Heart right ventricle (tissue), 16 donors: ENCODE measurements at regions not wholly inside any gene's neighbourhood (a gene's known extent, or its start where the extent isn't known, plus 50 kb on each side); places are given as distances from the start of the nearest gene placed in this dataset.

Experiments used
- ATAC-seq, 8 donors: fragments of 200-7000 bp; cut with Tn5 transposase; one replicate each; pipeline ENCODE4 v1.9.1; 2020; ENCODE audit warnings: mild to moderate bottlenecking in 8 of 8, moderate library complexity in 8 of 8, moderate number of reproducible peaks in 1 of 8
- DNase-seq, 2 donors: peaks; one replicate each; pipeline ENCODE4 v3.0.0-alpha.2; 2020
- H3K27ac ChIP-seq, 10 donors: fragments of 200-600 bp; sonication (generic) in 2 of 10; one replicate each; pipeline versions ENCODE4 v1.5.0 to v1.8.0; 2020 to 2022; ENCODE audit warnings: mild to moderate bottlenecking in 3 of 10
- H3K27me3 ChIP-seq, 7 donors: fragments of 200-600 bp; one replicate each; pipeline ENCODE4 v1.8.0; 2021 to 2022; ENCODE audit warnings: mild to moderate bottlenecking in 2 of 7
- H3K36me3 ChIP-seq, 9 donors: fragments of 200-600 bp; sonication (generic) in 1 of 9; one replicate each; pipeline versions ENCODE4 v1.5.0 to v1.8.0; 2020 to 2022; ENCODE audit warnings: mild to moderate bottlenecking in 2 of 9
- H3K4me1 ChIP-seq, 9 donors: fragments of 200-600 bp; sonication (generic) in 1 of 9; one replicate each; pipeline versions ENCODE4 v1.5.0 to v1.8.0; 2020 to 2022; ENCODE audit warnings: mild to moderate bottlenecking in 4 of 9
- H3K4me3 ChIP-seq, 10 donors: fragments of 200-600 bp; sonication (generic) in 2 of 10; one replicate each; pipeline versions ENCODE4 v1.5.0 to v1.8.0; 2020 to 2022; ENCODE audit warnings: mild to moderate bottlenecking in 7 of 10, moderate library complexity in 2 of 10
- H3K9me3 ChIP-seq, 11 donors: fragments of 200-600 bp in 10 of 11; sonication (generic) in 2 of 11; one replicate each; pipeline versions ENCODE4 v1.5.0 to v1.8.0; 2013 to 2022; ENCODE audit warnings: mild to moderate bottlenecking in 2 of 11, control low read depth in 1 of 11, moderate library complexity in 1 of 11
- CTCF ChIP-seq, 9 donors: fragments of 200-600 bp; sonication (generic) in 2 of 9; IDR thresholded peaks; one replicate each; pipeline versions ENCODE4 v1.5.0 to v1.8.0; 2021 to 2022; ENCODE audit warnings: antibody characterized with exemption in 9 of 9, mild to moderate bottlenecking in 5 of 9, moderate library complexity in 1 of 9
- whole genome bisulfite sequencing, 2 donors: extraction: QIAGEN DNeasy Blood & Tissue Kit; methylation state at CpG; one replicate each; pipeline ENCODE4 v1.1.7; 2013; ENCODE audit warnings: inconsistent platforms in 1 of 2; 5-methylcytosine and 5-hydroxymethylcytosine counted together
- intact Hi-C, 10 donors: fragments of 100-400 bp; cut with DNase I; formaldehyde crosslinking; loops; one replicate each; pipeline versions ENCODE4 v1.11.1 to v1.14.2; 2022
- donor health status: Arrhythmogenic right ventricular cardiomyopathy.
- donor health status: ischemic (EF 13 %, LVEDD 7.1; RV severe dilation, severe dysfunction).
- donor health status: healthy with polysubstance abuse.
- donor health status: DM: no; HTN: yes; CAD: no.
- donor health status: DM: no; HTN: no; CAD: no.
- donor health status: ischemic (EF 25% LVEDD 6.9; RV normal size, moderate dysfunction).
- donor health status: ischemic (EF 25% LVEDD 5.7; RV mildly dilated, moderate dysfunction).
- donor health status: healthy.
- donor health status: DM: yes; HTN: yes; CAD: no.
- donor health status: Ischemic cardiomyopathy.
- donor health status: ischemic (EF 35%, LVEDD 5.7; RV mildly dilated, moderate dysfunction).
- donor health status: nonischemic (EF 11% LVEDD 7.7; RV severe dilation, severe dysfunction).
- donor health status: DM: yes; HTN: yes; CAD: no.
- donor health status: PGD.
- donor health status: ischemic (EF 29% LVEDD 5.4; RV normal size, mild dysfunction).
- donor health status: nonischemic (EF 23%, LVEDD 6.1; RV moderate dilation, normal function).

GRCh38 chr7:68518060-68518459 lies 1080.2 kb upstream of the AUTS2 start:
- Histone ChIP-seq H3K36me3 (no peaks in the 10 kb centered on the region), H3K27ac (no peak overlapping the region), H3K27me3 (peaks cover 0 to 2% (median 0%) of the 10 kb centered on the region in 7 donors), H3K4me1 (no peaks in the 10 kb centered on the region), H3K9me3 (peaks cover 0 to 4% (median 0%) of the 10 kb centered on the region in 11 donors), H3K4me3 (no peak overlapping the region)
- DNase-seq (no peak), ATAC-seq (no peak)
- no peak for TF ChIP-seq CTCF (IDR thresholded peaks at IDR 0.05)
- 92 to 96% methylated on average over 4 of the region's 4 CpGs for WGBS, 2 donors
- intact Hi-C loops, result no loop called here

GRCh38 chr7:68524126-68524525 lies 1074.1 kb upstream of the AUTS2 start:
- intact Hi-C loops, result no loop called here
- WGBS, 2 donors, result 78% methylated on average over 3 of the region's 3 CpGs
- H3K27me3 ChIP-seq, result peaks cover 0 to 8% (median 0%) of the 10 kb centered on the region in 7 donors
- peaks cover 0 to 9% (median 0%) of the 10 kb centered on the region in 11 donors for H3K9me3 ChIP-seq
- ATAC-seq (no peak), DNase-seq (no peak)
- H3K36me3 ChIP-seq, result no peaks in the 10 kb centered on the region
- H3K4me3 ChIP-seq, result no peak overlapping the region
- no peaks in the 10 kb centered on the region for H3K4me1 ChIP-seq
- H3K27ac ChIP-seq, result no peak overlapping the region
- no peak for TF ChIP-seq CTCF (IDR thresholded peaks at IDR 0.05)

GRCh38 chr7:68529221-68529620 lies 1069.1 kb upstream of the AUTS2 start:
- intact Hi-C loops, result no loop called here
- DNase-seq, result no peak
- Histone ChIP-seq H3K27ac (no peak overlapping the region), H3K4me1 (no peaks in the 10 kb centered on the region), H3K9me3 (peaks cover 0 to 5% (median 0%) of the 10 kb centered on the region in 11 donors), H3K4me3 (no peak overlapping the region), H3K36me3 (no peaks in the 10 kb centered on the region), H3K27me3 (peaks cover 0 to 16% (median 0%) of the 10 kb centered on the region in 7 donors)
- WGBS, 2 donors, result 88 to 90% methylated on average over 4 of the region's 4 CpGs
- TF ChIP-seq CTCF (IDR thresholded peaks at IDR 0.05), result no peak
- ATAC-seq, result no peak

GRCh38 chr7:68535266-68535665 lies 1063.0 kb upstream of the AUTS2 start:
- DNase-seq, result no peak
- Histone ChIP-seq H3K27ac (no peak overlapping the region), H3K27me3 (peaks cover 0 to 19% (median 4%) of the 10 kb centered on the region in 7 donors), H3K4me1 (no peaks in the 10 kb centered on the region), H3K9me3 (no peaks in the 10 kb centered on the region), H3K36me3 (no peaks in the 10 kb centered on the region), H3K4me3 (no peak overlapping the region)
- 90 to 93% methylated on average over 20 to 22 of the region's 22 CpGs for WGBS, 2 donors
- ATAC-seq, result no peak
- intact Hi-C loops, result no loop called here
- TF ChIP-seq CTCF (IDR thresholded peaks at IDR 0.05), result no peak
